GM12878 (cell line): ENCODE measurements at regions not wholly inside any gene's neighbourhood (a gene's known extent, or its start where the extent isn't known, plus 50 kb on each side); places are given as distances from the start of the nearest gene placed in this dataset.

ENCODE experiments used
- ATAC-seq: fragments of 200-7000 bp; cut with Tn5 transposase; 3 replicates; pipeline ENCODE4 v1.9.1; 2020; ENCODE audit warnings: mild to moderate bottlenecking, moderate library complexity
- BruUV-seq: library from RNA; stranded (reverse); fragments of 400-500 nt; replicated peaks from 2 replicates; lab custom pipeline; 2021; lab: Mats Ljungman, UMichigan
- CTCF ChIA-PET: fragments of 300-600 bp; sonication (Branson Sonifier 250); formaldehyde crosslinking; extraction: SDS; loops from one replicate; lab custom pipeline; 2021; ENCODE audit warnings: inconsistent platforms; lab: Yijun Ruan, JAX
- POLR2A ChIA-PET: fragments of 350-600 bp; formaldehyde crosslinking; extraction: SDS; loops from one replicate; lab custom pipeline; 2021; ENCODE audit warnings: inconsistent platforms; lab: Charles Lee
- RAD21 ChIA-PET: fragments of 300-600 bp; sonication (Branson Sonifier 250); formaldehyde crosslinking; loops from one replicate; lab custom pipeline; 2023; ENCODE audit warnings: antibody characterized with exemption; ENCODE audit not compliant: unreplicated experiment; lab: Charles Lee
- SMC1A ChIA-PET: fragments of 300-600 bp; sonication (Branson Sonifier 250); formaldehyde crosslinking; loops from one replicate; lab custom pipeline; 2023; ENCODE audit not compliant: unreplicated experiment, uncharacterized antibody; lab: Charles Lee
- DNase-seq: peaks from one replicate; pipeline ENCODE4 v3.0.0-alpha.2; 2011; ENCODE audit warnings: low read depth, low spot score
- FAIRE-seq: peaks from 3 replicates; lab custom pipeline; 2011; peaks lifted over from hg19 to GRCh38; lab: Jason Lieb, UNC
- H2AFZ ChIP-seq: 2 replicates; pipeline ENCODE4 v1.6.0; 2011; ENCODE audit warnings: low read depth, low read length, control low read depth; ENCODE audit not compliant: control insufficient read depth
- H3K27ac ChIP-seq: 2 replicates; pipeline ENCODE4 v1.5.1; 2011; ENCODE audit warnings: control low read depth; ENCODE audit not compliant: control insufficient read depth, insufficient read depth
- H3K27me3 ChIP-seq, 2 experiments: replicated peaks in 1 of 2; 2 replicates each; pipeline versions ENCODE4 v1.6.0 to v1.6.1; 2011; ENCODE audit warnings: low read length in 1 of 2; ENCODE audit not compliant: control insufficient read depth in 2 of 2, insufficient read depth in 2 of 2
- H3K36me3 ChIP-seq, 2 experiments: 2 replicates each; pipeline ENCODE4 v1.5.1; 2011; ENCODE audit warnings: low read length in 1 of 2; ENCODE audit not compliant: control insufficient read depth in 2 of 2, insufficient read depth in 2 of 2
- H3K4me1 ChIP-seq: 2 replicates; pipeline ENCODE4 v1.6.1; 2011; ENCODE audit warnings: mild to moderate bottlenecking, low read length, moderate library complexity, mixed read lengths; ENCODE audit not compliant: control insufficient read depth, insufficient read depth
- H3K4me2 ChIP-seq: 2 replicates; pipeline ENCODE4 v1.6.0; 2011; ENCODE audit warnings: control low read depth; ENCODE audit not compliant: control insufficient read depth, insufficient read depth
- H3K4me3 ChIP-seq: fragments of 200-600 bp; sonication (generic); 2 replicates; pipeline ENCODE4 v1.5.1; 2016
- H3K79me2 ChIP-seq: 2 replicates; pipeline ENCODE4 v1.6.0; 2011; ENCODE audit warnings: low read length; ENCODE audit not compliant: control insufficient read depth, insufficient read depth
- H3K9ac ChIP-seq: 2 replicates; pipeline ENCODE4 v1.8.0; 2011; ENCODE audit warnings: low read length, control low read depth, mixed read lengths; ENCODE audit not compliant: control insufficient read depth, insufficient read depth
- H3K9me3 ChIP-seq: replicated peaks from 3 replicates; pipeline ENCODE4 v1.5.1; 2011; ENCODE audit warnings: mild to moderate bottlenecking, low read length; ENCODE audit not compliant: control insufficient read depth, insufficient read depth
- H4K20me1 ChIP-seq: 2 replicates; pipeline ENCODE4 v1.6.0; 2011; ENCODE audit not compliant: control insufficient read depth, insufficient read depth
- BCLAF1 ChIP-seq: fragments of 450-650 bp; IDR thresholded peaks from 2 replicates; pipeline ENCODE4 v1.6.1; 2017; ENCODE audit warnings: antibody characterized with exemption, mild to moderate bottlenecking, moderate library complexity
- IRF5 ChIP-seq: fragments of 450-650 bp; IDR thresholded peaks from 2 replicates; pipeline ENCODE4 v1.6.1; 2017; ENCODE audit warnings: borderline replicate concordance
- NR2C1 ChIP-seq: fragments of 450-650 bp; IDR thresholded peaks from 2 replicates; pipeline ENCODE4 v1.6.1; 2017; ENCODE audit warnings: antibody characterized with exemption, mild to moderate bottlenecking, moderate library complexity
- NR2F1 ChIP-seq: fragments of 450-650 bp; conservative IDR thresholded peaks from 2 replicates; pipeline ENCODE4 v1.6.1; 2017; ENCODE audit warnings: mild to moderate bottlenecking
- RAD21 ChIP-seq: IDR thresholded peaks from 2 replicates; pipeline ENCODE4 v1.6.1; 2011; ENCODE audit warnings: mild to moderate bottlenecking, low read depth, low read length, moderate library complexity; ENCODE audit not compliant: insufficient read depth
- WGBS: methylation state at CpG from one replicate; pipeline ENCODE4 v1.1.6; 2016; ENCODE audit warnings: low lambda C conversion rate; ENCODE audit not compliant: insufficient replicate concordance, insufficient coverage; ENCODE audit errors: missing lambda C conversion rate; 5-methylcytosine and 5-hydroxymethylcytosine counted together
- in situ Hi-C: fragments of 300-500 bp; cut with MboI; formaldehyde crosslinking; loops from 9 replicates; pipeline ENCODE4 v1.14.3; 2018; ENCODE audit warnings: mixed read lengths
- intact Hi-C: fragments of 100-400 bp; cut with micrococcal nuclease; formaldehyde crosslinking; loops from one replicate; pipeline ENCODE4 v1.14.2; 2022; ENCODE audit not compliant: unreplicated experiment
- TF ChIP-seq, protein P1 (sequence below): IDR thresholded peaks from 2 replicates; pipeline ENCODE4 v1.6.1; 2011; ENCODE audit warnings: low read depth, low read length, improper control_type of control experiment, borderline replicate concordance

GRCh38 chr16:10322723-10323527 lies 62.9 kb upstream of the ATF7IP2 start:
- no peak overlapping the region for H3K27ac ChIP-seq
- DNase-seq (no peak), FAIRE-seq (no peak), ATAC-seq (peak; percentile 44; the same call in 2 of the 3 replicates)
- no peaks in the 10 kb centered on the region for H3K4me1 ChIP-seq
- no peak overlapping the region for H3K4me3 ChIP-seq
- in situ Hi-C loops, result loop anchor here (25.0 kb wide), 1 partner anchor 564 kb away; the partner anchor contains the start of gene CIITA
- CTCF ChIA-PET, result interaction anchor here (0.6 to 2.3 kb wide), 8 partner anchors 8 to 187 kb away, joined by 3 to 15 read pairs (median 4); no protein-coding TSS in a partner anchor
- TF ChIP-seq NR2F1, result 0 out of 2 replicates have a peak, but pooled peaks have one; percentile 30
- TF ChIP-seq RAD21, result no peak
- 90% methylated on average over 8 of the region's 8 CpGs for WGBS
- no peaks in the 10 kb centered on the region; the same call in 2 of the 3 replicates for H3K9me3 ChIP-seq
- no peaks in the 10 kb centered on the region for H3K36me3 ChIP-seq
- RAD21 ChIA-PET, result interaction anchor here (0.7 to 2.4 kb wide), 4 partner anchors 9 to 187 kb away, joined by 3 to 12 read pairs (median 8); no protein-coding TSS in a partner anchor
- no peaks in the 10 kb centered on the region for H3K27me3 ChIP-seq
- SMC1A ChIA-PET, result interaction anchor here (0.7 to 2.5 kb wide), 5 partner anchors 9 to 183 kb away, joined by 3 to 11 read pairs (median 4); no protein-coding TSS in a partner anchor
- POLR2A ChIA-PET, result interaction anchor here (0.5 to 1.0 kb wide), 4 partner anchors 9 to 548 kb away, joined by 3 to 4 read pairs (median 4); no protein-coding TSS in a partner anchor
- intact Hi-C loops, result no loop called here
- H3K79me2 ChIP-seq, result no peaks in the 10 kb centered on the region
- no peak overlapping the region for H3K9ac ChIP-seq
- no peak overlapping the region for H2AFZ ChIP-seq
- no peaks in the 10 kb centered on the region for H4K20me1 ChIP-seq
- no TSS peak for BruUV-seq
- H3K4me2 ChIP-seq, result no peak overlapping the region

GRCh38 chr16:10323528-10323869 lies 62.4 kb upstream of the ATF7IP2 start:
- in situ Hi-C loops (loop anchor here (25.0 kb wide), 1 partner anchor 564 kb away; the partner anchor contains the start of gene CIITA), intact Hi-C loops (no loop called here)
- ATAC-seq, result peak; percentile 57
- ChIA-PET SMC1A (interaction anchor here (0.7 to 2.5 kb wide), 3 partner anchors 10 to 182 kb away, joined by 3 to 11 read pairs (median 3); no protein-coding TSS in a partner anchor), CTCF (interaction anchor here (1.1 to 2.3 kb wide), 4 partner anchors 9 to 186 kb away, joined by 4 to 15 read pairs (median 5); no protein-coding TSS in a partner anchor), RAD21 (interaction anchor here (1.1 to 2.4 kb wide), 3 partner anchors 10 to 186 kb away, joined by 3 to 12 read pairs (median 11); no protein-coding TSS in a partner anchor), POLR2A (interaction anchor here (0.5 to 1.0 kb wide), 4 partner anchors 10 to 548 kb away, joined by 3 to 4 read pairs (median 4); no protein-coding TSS in a partner anchor)
- no peaks in the 10 kb centered on the region for H3K79me2 ChIP-seq
- H3K27ac ChIP-seq, result no peak overlapping the region
- BruUV-seq, result no TSS peak
- no peak for FAIRE-seq
- H3K4me3 ChIP-seq, result no peak overlapping the region
- H3K27me3 ChIP-seq, result no peaks in the 10 kb centered on the region
- no peak overlapping the region for H3K9ac ChIP-seq
- H3K9me3 ChIP-seq, result no peaks in the 10 kb centered on the region; the same call in 2 of the 3 replicates
- H2AFZ ChIP-seq, result no peak overlapping the region
- WGBS, result 72% methylated on average over 2 of the region's 2 CpGs
- no peaks in the 10 kb centered on the region for H3K36me3 ChIP-seq
- no peak overlapping the region for H3K4me2 ChIP-seq
- no peaks in the 10 kb centered on the region for H4K20me1 ChIP-seq
- TF ChIP-seq IRF5 (no peak), BCLAF1 (no peak), NR2C1 (no peak)
- TF ChIP-seq, protein P1, sequence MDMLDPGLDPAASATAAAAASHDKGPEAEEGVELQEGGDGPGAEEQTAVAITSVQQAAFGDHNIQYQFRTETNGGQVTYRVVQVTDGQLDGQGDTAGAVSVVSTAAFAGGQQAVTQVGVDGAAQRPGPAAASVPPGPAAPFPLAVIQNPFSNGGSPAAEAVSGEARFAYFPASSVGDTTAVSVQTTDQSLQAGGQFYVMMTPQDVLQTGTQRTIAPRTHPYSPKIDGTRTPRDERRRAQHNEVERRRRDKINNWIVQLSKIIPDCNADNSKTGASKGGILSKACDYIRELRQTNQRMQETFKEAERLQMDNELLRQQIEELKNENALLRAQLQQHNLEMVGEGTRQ, result no peak
- H3K4me1 ChIP-seq, result no peaks in the 10 kb centered on the region
- no peak for DNase-seq
